D721Med (cell line): ENCODE measurements at regions not wholly inside any gene's neighbourhood (a gene's known extent, or its start where the extent isn't known, plus 50 kb on each side); places are given as distances from the start of the nearest gene placed in this dataset.

Experiments used
- DNase-seq: peaks from one replicate; pipeline ENCODE4 v3.0.0; 2011; ENCODE audit warnings: low spot score; ENCODE audit not compliant: insufficient read length
- FAIRE-seq: peaks from 2 replicates; lab custom pipeline; 2011; peaks lifted over from hg19 to GRCh38; lab: Jason Lieb, UNC
- CTCF ChIP-seq: IDR thresholded peaks from 2 replicates; pipeline ENCODE4 v1.5.1; 2012; ENCODE audit warnings: mild to moderate bottlenecking, control low read depth; ENCODE audit not compliant: insufficient read depth; ENCODE audit errors: missing control alignments

DNA sequence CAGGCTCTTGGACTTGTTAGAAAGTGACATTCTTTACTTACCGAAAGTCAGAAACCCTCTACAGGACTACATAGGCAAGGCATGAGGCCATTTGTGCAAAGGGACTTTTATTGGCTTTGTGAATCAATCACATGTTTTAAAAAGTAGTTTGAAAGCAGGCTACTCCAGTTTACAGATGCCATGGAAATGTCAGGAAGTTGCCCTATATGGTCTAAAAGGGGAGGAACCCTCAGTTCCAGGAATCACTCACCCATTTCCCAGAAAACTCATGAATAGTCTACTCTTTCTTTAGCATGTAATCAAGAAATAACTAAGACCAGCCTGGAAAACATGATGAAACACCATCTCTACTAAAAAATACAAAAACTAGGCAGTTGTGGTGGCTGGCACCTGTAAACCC, 51.0 kb upstream of the MKRN3 start:
- no peak for TF ChIP-seq CTCF
- DNase-seq, result no peak
- FAIRE-seq, result no peak

DNA sequence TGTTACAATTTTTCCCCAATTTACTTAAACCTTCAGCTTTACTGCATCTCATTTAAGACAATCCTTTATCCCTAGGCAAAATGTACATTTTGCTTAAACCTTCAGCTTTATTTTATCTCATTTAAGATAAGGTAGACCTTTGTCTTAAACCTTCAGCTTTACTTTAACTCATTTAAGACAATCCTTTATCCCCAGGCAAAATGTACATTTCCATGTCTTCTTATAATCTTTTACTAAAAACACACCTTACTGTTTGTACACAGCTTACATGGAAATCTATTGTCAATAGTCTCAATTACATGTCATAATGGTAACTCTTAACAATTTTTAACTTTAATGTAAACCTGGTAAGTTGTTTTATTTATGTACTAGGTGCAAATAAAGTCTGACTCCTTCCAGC, 58.7 kb upstream of the MKRN3 start:
- DNase-seq (no peak), FAIRE-seq (no peak)
- no peak for TF ChIP-seq CTCF

GRCh38 chr15:23503980-23504379, 56.9 kb upstream of the GOLGA6L2 start:
- FAIRE-seq, result no peak
- TF ChIP-seq CTCF, result no peak
- no peak for DNase-seq

DNA sequence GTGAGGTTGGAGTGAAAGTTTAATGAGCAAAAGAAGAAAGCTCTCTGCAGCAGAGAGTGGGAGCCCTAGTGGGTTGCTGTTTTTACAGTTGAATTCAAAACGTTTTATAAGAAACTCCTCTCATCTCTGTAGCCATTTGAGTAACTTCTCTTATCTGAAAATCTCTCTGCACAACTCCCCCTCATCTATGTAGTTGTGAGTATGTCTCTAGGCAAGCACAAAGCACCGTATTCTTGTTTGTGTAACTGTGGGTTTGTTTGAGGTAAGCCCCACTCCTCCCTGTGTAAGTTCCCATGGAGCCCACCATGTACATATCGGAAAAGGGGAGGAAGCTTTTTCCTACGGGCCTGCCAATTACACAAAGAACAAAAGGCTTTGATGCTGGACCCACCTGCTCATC, 56.5 kb upstream of the GOLGA6L2 start:
- no peak for TF ChIP-seq CTCF
- FAIRE-seq, result no peak
- no peak for DNase-seq

DNA sequence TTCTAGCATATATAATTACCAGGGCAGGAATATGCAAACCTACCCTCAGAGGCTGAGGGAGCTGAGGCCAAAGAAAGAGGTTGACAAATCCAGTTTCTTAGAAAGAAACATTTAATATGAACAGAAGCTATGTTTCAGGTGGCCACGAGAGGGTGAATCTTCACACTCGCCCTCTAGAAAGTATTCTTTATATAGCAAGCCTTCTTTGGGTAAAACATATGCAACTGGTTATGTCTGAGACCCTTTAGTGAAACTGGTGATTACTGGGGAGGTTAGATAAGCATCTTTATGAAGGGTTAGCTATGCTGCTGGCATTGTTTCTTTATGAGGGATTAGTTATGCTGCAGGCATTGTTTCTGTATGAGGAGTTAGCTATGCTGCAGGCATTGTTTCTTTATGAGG, 50.7 kb upstream of the GOLGA6L2 start:
- FAIRE-seq (peak; percentile 21), DNase-seq (no peak)
- TF ChIP-seq CTCF, result peak; percentile 62
